ENCODE measurements at regions not wholly inside any gene's neighbourhood (a gene's known extent, or its start where the extent isn't known, plus 50 kb on each side); places are given as distances from the start of the nearest gene placed in this dataset.

DNA sequence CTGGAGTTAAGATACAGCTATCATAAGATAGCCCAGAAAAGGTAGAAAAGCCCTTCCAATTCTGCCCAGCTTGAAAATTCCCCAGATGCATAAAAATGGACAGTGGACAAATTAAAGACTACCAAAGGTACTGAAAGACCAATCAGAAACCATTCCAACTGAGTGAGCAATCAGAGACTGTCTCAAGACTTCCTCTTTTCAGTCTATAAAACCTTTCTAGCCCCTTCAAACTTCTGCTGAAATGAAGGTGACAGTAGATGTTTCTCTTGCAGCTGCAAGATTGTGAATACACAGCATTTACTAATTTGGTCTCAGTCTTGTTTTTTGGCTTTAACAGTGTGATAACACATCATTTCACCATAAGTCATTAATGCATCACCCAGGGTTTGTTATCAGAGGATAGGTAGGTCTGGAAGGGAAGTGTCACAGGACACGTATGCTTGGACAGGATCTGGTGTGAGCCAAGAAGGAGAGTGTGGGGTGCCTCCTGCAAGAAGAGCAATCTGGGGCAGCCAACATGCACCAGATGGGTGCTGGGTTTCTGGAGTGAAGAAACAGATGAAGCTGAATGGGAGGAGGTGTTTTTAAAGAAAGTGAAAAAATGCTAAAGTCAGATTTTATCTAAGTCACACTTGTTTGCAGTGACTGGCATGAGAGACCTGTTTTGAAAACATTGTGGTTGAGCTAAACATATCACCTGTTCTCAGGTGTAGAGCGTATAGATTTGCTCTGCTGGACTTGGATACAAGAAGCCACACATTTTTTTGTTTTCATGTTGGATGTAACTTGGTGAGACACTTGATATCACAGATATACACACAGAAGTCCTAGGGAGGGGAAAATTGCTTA, 75.3 kb upstream of the DDX18 start:
- TF ChIP-seq POLR2A (IDR thresholded peaks at IDR 0.05; ENCODE audit: low read depth, low read length), result no peak
- no peak for FAIRE-seq
- no peak for DNase-seq (ENCODE audit: insufficient read length, low spot score)

DNA sequence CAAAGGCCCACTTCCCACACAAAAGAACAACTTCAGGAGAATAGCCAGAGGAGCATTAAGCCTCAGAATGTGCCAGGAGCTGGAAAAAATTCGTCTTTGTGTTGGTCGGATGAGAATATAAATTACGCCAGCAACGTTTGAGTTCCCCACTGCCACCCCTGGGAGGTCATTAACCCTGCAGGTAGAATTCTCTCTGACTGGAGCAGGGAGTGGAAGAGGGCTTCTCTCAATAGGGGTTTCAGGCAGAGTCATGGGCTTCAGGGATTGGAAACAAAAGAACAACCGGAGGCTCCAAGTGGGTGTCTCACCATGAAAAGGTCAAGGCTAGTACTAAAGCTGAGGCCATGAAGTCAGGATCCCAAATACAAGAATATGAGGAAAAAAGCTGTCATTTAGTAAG, 69.0 kb upstream of the DDX18 start:
- TF ChIP-seq POLR2A (IDR thresholded peaks at IDR 0.05; ENCODE audit: low read depth, low read length), result no peak
- DNase-seq (ENCODE audit: insufficient read length, low spot score), result no peak
- no peak for FAIRE-seq

DNA sequence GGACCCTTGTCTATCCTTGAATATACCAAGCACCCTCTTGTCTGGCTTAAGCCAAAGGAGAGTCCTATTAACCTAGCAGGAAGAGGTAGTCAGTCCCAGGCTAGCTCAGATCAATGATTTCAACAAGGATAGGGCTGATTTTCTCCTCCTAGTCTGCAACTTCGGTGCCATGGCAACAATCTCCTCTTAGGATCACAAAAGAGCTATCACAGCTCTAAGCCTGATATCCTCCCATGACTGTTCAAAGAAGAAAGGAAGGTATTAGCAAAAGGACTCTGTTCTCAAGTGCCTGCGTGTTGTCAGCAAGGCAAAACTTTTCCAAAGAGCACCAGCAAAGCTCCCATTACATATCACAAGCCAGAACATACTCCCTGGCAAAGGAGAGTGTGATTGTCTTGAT, 58.7 kb upstream of the DDX18 start:
- FAIRE-seq (no peak), DNase-seq (ENCODE audit: insufficient read length, low spot score) (no peak)

DNA sequence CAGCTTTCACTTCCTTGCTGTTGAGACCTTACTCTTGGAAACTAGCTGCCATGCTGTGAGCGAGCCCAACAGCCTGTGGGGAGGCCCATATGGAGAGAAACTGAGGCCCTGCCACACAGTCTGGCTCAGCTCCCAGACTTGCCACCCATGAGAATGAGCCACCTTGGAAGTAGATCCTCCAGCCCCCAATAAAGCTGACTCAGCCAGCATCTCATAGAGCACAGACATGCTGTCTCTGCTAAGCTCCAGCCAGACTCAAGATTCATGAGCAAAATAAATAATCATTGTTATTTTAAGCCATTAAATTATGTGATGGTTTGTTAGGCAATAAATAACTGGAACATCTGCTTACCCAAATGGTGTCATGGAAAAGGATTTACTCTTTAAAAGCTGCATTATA, 53.6 kb upstream of the DDX18 start:
- FAIRE-seq, result no peak
- DNase-seq (ENCODE audit: insufficient read length, low spot score), result no peak
- TF ChIP-seq POLR2A (IDR thresholded peaks at IDR 0.05; ENCODE audit: low read depth, low read length), result no peak

More for the DNA sequence above, 58.7 kb upstream of the DDX18 start:
- no peak for TF ChIP-seq POLR2A (IDR thresholded peaks at IDR 0.05; ENCODE audit: low read depth, low read length)

DNA sequence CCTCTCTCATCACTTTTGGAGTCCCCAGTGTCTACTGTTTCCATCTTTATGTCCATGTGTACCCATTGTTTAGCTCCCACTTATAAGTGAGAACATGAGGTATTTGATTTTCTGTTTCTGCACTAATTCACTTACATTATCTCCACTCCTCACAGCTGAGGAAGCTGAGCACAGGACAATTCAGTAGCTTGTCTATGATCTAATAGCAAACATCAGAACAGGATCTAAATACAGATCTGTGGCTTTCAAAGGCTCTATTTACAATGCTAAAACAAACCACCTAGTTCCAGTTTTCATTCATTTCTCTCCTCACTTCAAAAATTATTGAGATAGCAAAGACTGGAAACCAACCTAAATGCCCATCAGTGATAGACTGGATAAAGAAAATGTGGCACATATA, 52.0 kb upstream of the DDX18 start:
- DNase-seq (ENCODE audit: insufficient read length, low spot score) (no peak), FAIRE-seq (no peak)
- TF ChIP-seq POLR2A (IDR thresholded peaks at IDR 0.05; ENCODE audit: low read depth, low read length), result no peak

DNA sequence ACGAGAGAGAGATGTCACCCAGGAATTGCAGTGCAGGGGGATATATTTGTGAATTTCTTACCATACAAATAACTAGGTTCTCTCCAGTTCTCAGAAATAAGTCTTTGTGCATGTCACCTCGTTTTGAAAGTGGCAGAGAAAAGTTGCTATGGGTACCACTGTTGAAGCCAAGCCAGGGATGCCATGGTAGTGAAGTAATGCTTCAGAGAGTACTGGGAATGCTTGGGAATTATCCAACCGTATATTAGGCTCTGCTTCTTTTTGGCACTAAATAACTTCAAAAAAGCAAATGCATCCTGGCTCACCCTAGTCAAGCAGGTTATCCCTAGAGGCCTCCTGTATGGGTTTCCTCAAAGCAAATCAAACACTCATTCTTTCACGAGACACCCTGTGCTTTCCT, 50.7 kb upstream of the DDX18 start:
- no peak for FAIRE-seq
- DNase-seq (ENCODE audit: insufficient read length, low spot score), result no peak
- TF ChIP-seq POLR2A (IDR thresholded peaks at IDR 0.05; ENCODE audit: low read depth, low read length), result no peak

Measured in H54 (cell line).